ENCODE measurements at regions not wholly inside any gene's neighbourhood (a gene's known extent, or its start where the extent isn't known, plus 50 kb on each side); places are given as distances from the start of the nearest gene placed in this dataset.

- Histone ChIP-seq H2AFZ (no peak overlapping the region), H4K20me1 (ENCODE audit: insufficient read depth, poor library complexity, severe bottlenecking) (no peaks in the 10 kb centered on the region), H3K27ac (no peak overlapping the region), H3K9me3 (ENCODE audit: low read depth) (no peaks in the 10 kb centered on the region), H3K4me1 (ENCODE audit: insufficient read depth) (no peaks in the 10 kb centered on the region), H3K36me3 (replicated peaks; ENCODE audit: insufficient read depth, low read depth) (no peaks in the 10 kb centered on the region), H3K4me3 (no peak overlapping the region), H3K4me2 (no peak overlapping the region), H3K79me2 (no peaks in the 10 kb centered on the region), H3K27me3 (no peaks in the 10 kb centered on the region), H3K9me2 (replicated peaks; ENCODE audit: insufficient read depth) (no peaks in the 10 kb centered on the region)
- TF ChIP-seq EZH2phosphoT487 (IDR thresholded peaks at IDR 0.05; ENCODE audit: low read depth, severe bottlenecking, unreplicated experiment) (no peak), CTCF (IDR thresholded peaks at IDR 0.05; ENCODE audit: poor library complexity) (no peak), EZH2 (IDR thresholded peaks at IDR 0.05; ENCODE audit: borderline replicate concordance) (no peak)
- 62% methylated on average over 4 of the region's 4 CpGs for WGBS (ENCODE audit: low lambda C conversion rate, missing lambda C conversion rate)
- DNase-seq (ENCODE audit: low spot score) = no peak
Observed at GRCh38 chr10:45075216-45075615, 74.5 kb downstream of the ZNF22 start.

- no peaks in the 10 kb centered on the region for H3K9me3 ChIP-seq (ENCODE audit: low read depth)
- H3K27me3 ChIP-seq = no peaks in the 10 kb centered on the region
- no peaks in the 10 kb centered on the region for H3K4me1 ChIP-seq (ENCODE audit: insufficient read depth)
- no peaks in the 10 kb centered on the region for H4K20me1 ChIP-seq (ENCODE audit: insufficient read depth, poor library complexity, severe bottlenecking)
- no peak overlapping the region for H2AFZ ChIP-seq
- no peak overlapping the region for H3K4me3 ChIP-seq
- no peak for TF ChIP-seq EZH2 (IDR thresholded peaks at IDR 0.05; ENCODE audit: borderline replicate concordance)
- no peak for TF ChIP-seq EZH2phosphoT487 (IDR thresholded peaks at IDR 0.05; ENCODE audit: low read depth, severe bottlenecking, unreplicated experiment)
- TF ChIP-seq CTCF (IDR thresholded peaks at IDR 0.05; ENCODE audit: poor library complexity) = no peak
- H3K27ac ChIP-seq = no peak overlapping the region
- 54% methylated on average over 6 of the region's 6 CpGs for WGBS (ENCODE audit: low lambda C conversion rate, missing lambda C conversion rate)
- no peak for DNase-seq (ENCODE audit: low spot score)
- H3K79me2 ChIP-seq = no peaks in the 10 kb centered on the region
- H3K36me3 ChIP-seq (replicated peaks; ENCODE audit: insufficient read depth, low read depth) = no peaks in the 10 kb centered on the region
- H3K9me2 ChIP-seq (replicated peaks; ENCODE audit: insufficient read depth) = no peaks in the 10 kb centered on the region
- H3K4me2 ChIP-seq = no peak overlapping the region
Observed at GRCh38 chr10:45075826-45076380, 75.2 kb downstream of the ZNF22 start.

GRCh38 chr10:45076891-45077290 is 76.2 kb downstream of the ZNF22 start:
- Histone ChIP-seq H2AFZ (no peak overlapping the region), H3K4me3 (no peak overlapping the region), H3K4me2 (no peak overlapping the region), H3K36me3 (replicated peaks; ENCODE audit: insufficient read depth, low read depth) (no peaks in the 10 kb centered on the region), H3K9me2 (replicated peaks; ENCODE audit: insufficient read depth) (no peaks in the 10 kb centered on the region), H3K4me1 (ENCODE audit: insufficient read depth) (no peaks in the 10 kb centered on the region), H3K27ac (no peak overlapping the region), H3K79me2 (no peaks in the 10 kb centered on the region), H4K20me1 (ENCODE audit: insufficient read depth, poor library complexity, severe bottlenecking) (no peaks in the 10 kb centered on the region), H3K27me3 (no peaks in the 10 kb centered on the region), H3K9me3 (ENCODE audit: low read depth) (no peaks in the 10 kb centered on the region)
- no peak for DNase-seq (ENCODE audit: low spot score)
- TF ChIP-seq EZH2 (IDR thresholded peaks at IDR 0.05; ENCODE audit: borderline replicate concordance) = no peak
- WGBS (ENCODE audit: low lambda C conversion rate, missing lambda C conversion rate) = 37% methylated on average over 6 of the region's 6 CpGs

- TF ChIP-seq EZH2 (IDR thresholded peaks at IDR 0.05; ENCODE audit: borderline replicate concordance) = no peak
- no peak for TF ChIP-seq EZH2phosphoT487 (IDR thresholded peaks at IDR 0.05; ENCODE audit: low read depth, severe bottlenecking, unreplicated experiment)
- TF ChIP-seq CTCF (IDR thresholded peaks at IDR 0.05; ENCODE audit: poor library complexity) = no peak
- WGBS (ENCODE audit: low lambda C conversion rate, missing lambda C conversion rate) = 97% methylated on average over 3 of the region's 3 CpGs
Observed at GRCh38 chr10:45080331-45080730, 79.6 kb downstream of the ZNF22 start.

More at GRCh38 chr10:45080331-45080730, 79.6 kb downstream of the ZNF22 start:
- no peak overlapping the region for H3K4me2 ChIP-seq
- H4K20me1 ChIP-seq (ENCODE audit: insufficient read depth, poor library complexity, severe bottlenecking) = no peaks in the 10 kb centered on the region
- DNase-seq (ENCODE audit: low spot score) = no peak
- no peaks in the 10 kb centered on the region for H3K36me3 ChIP-seq (replicated peaks; ENCODE audit: insufficient read depth, low read depth)
- no peak overlapping the region for H3K27ac ChIP-seq
- H3K79me2 ChIP-seq = no peaks in the 10 kb centered on the region
- H3K9me2 ChIP-seq (replicated peaks; ENCODE audit: insufficient read depth) = no peaks in the 10 kb centered on the region
- no peak overlapping the region for H2AFZ ChIP-seq
- no peaks in the 10 kb centered on the region for H3K27me3 ChIP-seq
- no peaks in the 10 kb centered on the region for H3K9me3 ChIP-seq (ENCODE audit: low read depth)
- H3K4me3 ChIP-seq = no peak overlapping the region
- no peaks in the 10 kb centered on the region for H3K4me1 ChIP-seq (ENCODE audit: insufficient read depth)

Measured in hepatocyte (in vitro differentiated cells).